Adrenal gland (tissue), 9 donors: ENCODE measurements at regions not wholly inside any gene's neighbourhood (a gene's known extent, or its start where the extent isn't known, plus 50 kb on each side); places are given as distances from the start of the nearest gene placed in this dataset.

ENCODE experiments used
- DNase-seq, 7 donors: peaks; one replicate each; pipeline ENCODE4 v3.0.0-alpha.2; 2019 to 2020
- H3K27ac ChIP-seq, 5 donors: fragments of 200-600 bp; sonication (generic) in 4 of 5; 1 replicate in 3 of 5; 2 replicates in 2 of 5; pipeline versions ENCODE4 v1.5.1 to v1.8.0; 2016 to 2020; ENCODE audit warnings: mild to moderate bottlenecking in 1 of 5
- H3K27me3 ChIP-seq: fragments of 200-600 bp; 2 replicates; pipeline ENCODE4 v1.8.0; 2021
- H3K36me3 ChIP-seq, 2 donors: fragments of 200-600 bp; replicated peaks in 1 of 2; 1 replicate in 1 of 2; 2 replicates in 1 of 2; pipeline versions ENCODE4 v1.5.1 to v1.8.0; 2018 to 2022
- H3K4me1 ChIP-seq, 2 donors: fragments of 200-600 bp; replicated peaks in 1 of 2; 1 replicate in 1 of 2; 2 replicates in 1 of 2; pipeline versions ENCODE4 v1.5.1 to v1.8.0; 2018 to 2021
- H3K4me3 ChIP-seq, 4 donors: fragments of 200-600 bp; sonication (generic) in 3 of 4; one replicate each; pipeline ENCODE4 v1.5.1; 2016 to 2018
- H3K9me3 ChIP-seq, 3 donors: fragments of 200-600 bp; sonication (generic) in 1 of 3; replicated peaks in 1 of 3; 1 replicate in 2 of 3; 2 replicates in 1 of 3; pipeline versions ENCODE4 v1.5.1 to v1.8.0; 2016 to 2021
- CTCF ChIP-seq, 6 experiments: fragments of 450-650 bp in 4 of 6; fragments of 200-600 bp in 2 of 6; sonication (generic) in 1 of 6; IDR thresholded peaks; 1 replicate in 5 of 6; 2 replicates in 1 of 6; pipeline versions ENCODE4 v1.5.1 to v1.8.0; 2016 to 2021; ENCODE audit warnings: antibody characterized with exemption in 6 of 6, mild to moderate bottlenecking in 2 of 6, moderate library complexity in 1 of 6
- POLR2A ChIP-seq, 2 donors: fragments of 450-650 bp; IDR thresholded peaks; one replicate each; pipeline ENCODE4 v1.6.1; 2017; ENCODE audit warnings: antibody characterized with exemption in 2 of 2, mild to moderate bottlenecking in 2 of 2, moderate library complexity in 1 of 2
- WGBS, 4 donors: extraction: QIAGEN DNeasy Blood & Tissue Kit in 2 of 4; methylation state at CpG; one replicate each; pipeline versions ENCODE4 v1.1.5 to v1.1.7; 2013 to 2017; 5-methylcytosine and 5-hydroxymethylcytosine counted together
- intact Hi-C, 2 donors: fragments of 100-400 bp; cut with DNase I; formaldehyde crosslinking; loops; one replicate each; pipeline versions ENCODE4 v1.14.1 to v1.15.0; 2022 to 2023
- donor health status: healthy with polysubstance abuse.
- donor health status: Bipolar disorder and iron deficiency.
- donor health status: DM: yes; HTN: yes; CAD: no.
- donor health status: DM: no; HTN: no; CAD: no.
- donor health status: DM: no; HTN: no; CAD: no.

GRCh38 chr20:16816192-16816591 is 68.0 kb downstream of the OTOR start:
- TF ChIP-seq CTCF (IDR thresholded peaks at IDR 0.05): no peak
- no peak for TF ChIP-seq POLR2A (IDR thresholded peaks at IDR 0.05)
- Histone ChIP-seq H3K27ac (no peak overlapping the region), H3K27me3 (no peaks in the 10 kb centered on the region), H3K36me3 (no peaks in the 10 kb centered on the region), H3K4me3 (no peak overlapping the region), H3K9me3 (no peaks in the 10 kb centered on the region), H3K4me1 (no peaks in the 10 kb centered on the region)
- no peak for DNase-seq
- 20 to 50% (median 40%) methylated on average over 1 to 3 of the region's 3 CpGs for WGBS, 4 donors
- intact Hi-C loops: no loop called here

- no peak for DNase-seq
- Histone ChIP-seq H3K9me3 (no peaks in the 10 kb centered on the region), H3K4me3 (no peak overlapping the region), H3K4me1 (no peaks in the 10 kb centered on the region), H3K27me3 (no peaks in the 10 kb centered on the region), H3K27ac (no peak overlapping the region), H3K36me3 (no peaks in the 10 kb centered on the region)
- 68 to 74% (median 72%) methylated on average over 2 of the region's 2 CpGs for WGBS, 4 donors
- TF ChIP-seq POLR2A (IDR thresholded peaks at IDR 0.05) (no peak), CTCF (IDR thresholded peaks at IDR 0.05) (no peak)
- intact Hi-C loops: no loop called here
Measured at GRCh38 chr20:16819483-16819882, 71.3 kb downstream of the OTOR start.

GRCh38 chr20:16821211-16822089 is 73.3 kb downstream of the OTOR start:
- no peaks in the 10 kb centered on the region for H3K36me3 ChIP-seq
- no peaks in the 10 kb centered on the region for H3K4me1 ChIP-seq
- intact Hi-C loops: no loop called here
- H3K27me3 ChIP-seq: no peaks in the 10 kb centered on the region
- no peaks in the 10 kb centered on the region for H3K9me3 ChIP-seq
- no peak overlapping the region for H3K27ac ChIP-seq
- no peak overlapping the region for H3K4me3 ChIP-seq
- WGBS, 4 donors: 40 to 43% (median 42%) methylated on average over 10 of the region's 10 CpGs
- TF ChIP-seq CTCF (IDR thresholded peaks at IDR 0.05): peak; percentile 48 to 79 (median 70)
- no peak for TF ChIP-seq POLR2A (IDR thresholded peaks at IDR 0.05)
- peak in 6 of 7 donors; percentile 10 to 36 (median 24) for DNase-seq

GRCh38 chr20:16824664-16825063 is 76.5 kb downstream of the OTOR start:
- 58 to 79% (median 74%) methylated on average over 1 of the region's 1 CpG for WGBS, 4 donors

More at GRCh38 chr20:16824664-16825063, 76.5 kb downstream of the OTOR start:
- Histone ChIP-seq H3K27ac (no peak overlapping the region), H3K36me3 (no peaks in the 10 kb centered on the region), H3K9me3 (no peaks in the 10 kb centered on the region), H3K27me3 (no peaks in the 10 kb centered on the region), H3K4me3 (no peak overlapping the region), H3K4me1 (no peaks in the 10 kb centered on the region)
- TF ChIP-seq POLR2A (IDR thresholded peaks at IDR 0.05): no peak
- no peak for TF ChIP-seq CTCF (IDR thresholded peaks at IDR 0.05)
- DNase-seq: no peak
- intact Hi-C loops: no loop called here
